ENCODE measurements at regions not wholly inside any gene's neighbourhood (a gene's known extent, or its start where the extent isn't known, plus 50 kb on each side); places are given as distances from the start of the nearest gene placed in this dataset.
A peak's percentile ranks its signal among the peaks of the same experiment; 100 is the strongest.
"Not testable (repeated sequence)": the region's sequence is repeated elsewhere in the genome, so short reads cannot be mapped to it uniquely, and the experiment has no call there.

- Histone ChIP-seq H3K27me3 (no peaks in the 10 kb centered on the region), H3K36me3 (no peaks in the 10 kb centered on the region), H3K4me3 (no peak overlapping the region), H3K4me1 (no peaks in the 10 kb centered on the region), H3K27ac (replicated peaks in 1 of 4) (no peak overlapping the region), H3K9me3 (peaks cover 0 to 22% (median 9%) of the 10 kb centered on the region in 4 donors)
- no peak for TF ChIP-seq POLR2AphosphoS5 (IDR thresholded peaks at IDR 0.05)
- TF ChIP-seq CTCF (IDR thresholded peaks at IDR 0.05): no peak
- no peak for TF ChIP-seq EP300 (IDR thresholded peaks at IDR 0.05)
- no peak for TF ChIP-seq POLR2A (IDR thresholded peaks at IDR 0.05; ENCODE audit: low read depth)
- no peak for DNase-seq (ENCODE audit: extremely low spot score)
- WGBS: 93% methylated on average over 4 of the region's 4 CpGs
- intact Hi-C loops (cut with DNase I): no loop called here
These were observed 238.2 kb upstream of the DIO3 start for GRCh38 chr14:101323111-101323510.

- 92% methylated on average over 7 of the region's 7 CpGs for WGBS
- H3K36me3 ChIP-seq; H3K4me3 ChIP-seq; H3K4me1 ChIP-seq; intact Hi-C loops (cut with DNase I); H3K27me3 ChIP-seq; H3K27ac ChIP-seq (replicated peaks in 1 of 4): not testable (repeated sequence)
- DNase-seq (ENCODE audit: extremely low spot score): peak; percentile 47
- peaks cover 0 to 22% (median 9%) of the 10 kb centered on the region in 4 donors for H3K9me3 ChIP-seq
These were observed 237.6 kb upstream of the DIO3 start for GRCh38 chr14:101323614-101324235.

- Histone ChIP-seq H3K27me3 (no peaks in the 10 kb centered on the region), H3K4me1 (no peaks in the 10 kb centered on the region), H3K9me3 (peaks cover 0 to 22% (median 9%) of the 10 kb centered on the region in 4 donors), H3K4me3 (no peak overlapping the region), H3K36me3 (no peaks in the 10 kb centered on the region), H3K27ac (replicated peaks in 1 of 4) (no peak overlapping the region)
- 92% methylated on average over 4 of the region's 4 CpGs for WGBS
- intact Hi-C loops (cut with DNase I): no loop called here
- no peak for DNase-seq (ENCODE audit: extremely low spot score)
- TF ChIP-seq POLR2AphosphoS5 (IDR thresholded peaks at IDR 0.05) (no peak), EP300 (IDR thresholded peaks at IDR 0.05) (no peak), POLR2A (IDR thresholded peaks at IDR 0.05; ENCODE audit: low read depth) (no peak), CTCF (IDR thresholded peaks at IDR 0.05) (no peak)
These were observed 236.0 kb upstream of the DIO3 start for GRCh38 chr14:101325319-101325718.

GRCh38 chr14:101328412-101329028 is 232.8 kb upstream of the DIO3 start:
- intact Hi-C loops (cut with DNase I): no loop called here
- DNase-seq (ENCODE audit: extremely low spot score): peak; percentile 31

More at GRCh38 chr14:101328412-101329028, 232.8 kb upstream of the DIO3 start:
- H3K4me3 ChIP-seq: no peak overlapping the region
- no peaks in the 10 kb centered on the region for H3K36me3 ChIP-seq
- no peaks in the 10 kb centered on the region for H3K4me1 ChIP-seq
- 69% methylated on average over 10 of the region's 10 CpGs for WGBS
- H3K9me3 ChIP-seq: peaks cover 0 to 14% (median 7%) of the 10 kb centered on the region in 4 donors
- H3K27me3 ChIP-seq: peaks cover 0 to 7% (median 0%) of the 10 kb centered on the region in 4 donors
- no peak overlapping the region for H3K27ac ChIP-seq (replicated peaks in 1 of 4)
- TF ChIP-seq CTCF (IDR thresholded peaks at IDR 0.05): no peak
- no peak for TF ChIP-seq POLR2A (IDR thresholded peaks at IDR 0.05; ENCODE audit: low read depth)
- no peak for TF ChIP-seq EP300 (IDR thresholded peaks at IDR 0.05)
- TF ChIP-seq POLR2AphosphoS5 (IDR thresholded peaks at IDR 0.05): no peak
